Left cardiac atrium (tissue), 4 donors: ENCODE measurements at regions not wholly inside any gene's neighbourhood (a gene's known extent, or its start where the extent isn't known, plus 50 kb on each side); places are given as distances from the start of the nearest gene placed in this dataset.
A peak's percentile ranks its signal among the peaks of the same experiment; 100 is the strongest.

Source experiments
- ATAC-seq, 2 donors: fragments of 200-7000 bp; cut with Tn5 transposase; one replicate each; pipeline ENCODE4 v1.9.1; 2020; ENCODE audit warnings: mild to moderate bottlenecking in 2 of 2, moderate library complexity in 2 of 2
- DNase-seq: peaks from one replicate; pipeline ENCODE4 v3.0.0-alpha.2; 2020
- intact Hi-C, 2 donors: fragments of 100-400 bp; cut with DNase I; formaldehyde crosslinking; loops; one replicate each; pipeline versions ENCODE4 v1.14.1 to v1.15.1; 2022 to 2023
- donor health status: DM: no; HTN: yes; CAD: no.
- donor health status: DM: no; HTN: yes; CAD: no; lungs with severe emphysema.
- donor health status: DM: yes; HTN: yes; CAD: no.
- donor health status: Dilated cardiomyopathy.

DNA sequence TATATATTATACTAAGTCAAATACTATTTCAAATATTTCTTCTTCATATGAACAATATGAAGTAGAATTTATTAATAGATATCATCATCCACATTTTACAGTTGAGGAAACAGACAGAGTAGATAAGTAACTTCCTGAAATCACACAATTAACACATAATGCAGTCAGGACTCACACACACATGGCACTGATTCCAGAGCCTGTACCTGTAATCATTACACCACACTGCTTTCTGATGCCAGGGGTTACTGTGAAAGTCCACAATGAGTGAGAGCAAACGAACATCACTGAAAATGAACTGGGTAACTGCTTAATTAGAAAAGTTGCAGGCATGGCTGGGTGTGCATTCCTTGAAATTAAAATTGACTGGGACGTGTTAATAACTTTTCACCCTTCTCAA lies 169.3 kb upstream of the IFNG-AS1 start:
- DNase-seq = no peak
- no peak for ATAC-seq
- intact Hi-C loops = no loop called here

GRCh38 chr12:67820694-67821093 lies 168.6 kb upstream of the IFNG-AS1 start:
- DNase-seq (no peak), ATAC-seq (no peak)
- intact Hi-C loops = no loop called here

- intact Hi-C loops = no loop called here
- ATAC-seq (no peak), DNase-seq (no peak)
Measured at GRCh38 chr12:67822826-67823225, 166.4 kb upstream of the IFNG-AS1 start.

DNA sequence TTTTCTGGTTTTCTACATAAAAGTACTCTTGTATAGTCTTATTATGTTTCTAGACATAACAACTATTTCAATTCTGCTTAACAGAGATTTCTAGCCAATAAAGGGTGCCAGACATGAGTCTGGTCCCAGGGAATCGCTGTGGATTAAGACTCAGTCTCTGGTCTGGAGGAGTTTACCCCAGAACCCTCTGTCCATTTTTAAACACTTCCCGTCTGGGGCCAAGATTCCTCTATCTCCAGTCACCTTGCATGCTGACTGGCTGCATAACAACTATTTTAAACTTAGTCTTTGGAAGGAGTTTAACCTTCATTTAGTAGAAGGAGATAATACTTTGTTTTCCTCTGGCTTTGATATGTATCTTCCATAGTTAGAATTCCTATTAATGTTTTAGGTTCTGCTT lies 163.1 kb upstream of the IFNG-AS1 start:
- ATAC-seq (no peak), DNase-seq (no peak)
- intact Hi-C loops = no loop called here

DNA sequence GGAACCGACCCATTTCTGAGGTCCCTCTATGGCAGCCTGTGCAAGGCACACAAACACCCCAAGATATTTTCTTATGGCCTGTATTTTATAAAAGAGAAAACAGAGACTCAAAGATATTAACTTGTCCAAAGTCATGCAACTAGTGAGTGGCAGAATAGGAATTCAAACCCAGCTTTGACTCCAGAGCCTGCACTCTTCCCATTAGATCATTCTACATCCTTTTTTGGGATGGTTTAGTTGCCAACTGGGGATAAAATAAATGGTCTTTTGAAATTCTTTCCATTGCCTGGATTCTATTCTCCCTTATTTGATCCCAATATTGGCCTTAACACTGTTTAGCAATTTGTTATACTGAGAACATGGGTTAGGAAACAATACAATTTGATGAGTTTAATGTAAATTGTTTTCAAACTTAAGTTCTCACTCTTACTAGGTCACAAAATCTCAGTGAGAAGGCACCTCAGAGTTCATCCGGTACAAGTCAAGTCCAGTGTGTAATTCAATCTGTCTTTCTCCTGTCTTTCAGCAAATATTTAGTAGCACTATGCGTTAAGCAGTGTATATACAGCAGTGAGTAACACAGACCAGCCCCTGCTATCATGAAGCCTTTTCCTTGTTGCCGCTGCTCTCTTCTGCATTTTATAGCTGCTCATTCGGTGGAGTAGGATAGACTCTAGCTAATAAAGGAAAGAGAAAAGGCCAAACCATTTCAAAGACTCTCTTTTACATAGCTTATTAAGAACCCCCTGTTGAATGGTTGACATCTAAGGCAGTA lies 162.1 kb upstream of the IFNG-AS1 start:
- intact Hi-C loops = no loop called here
- ATAC-seq (peak; percentile 36), DNase-seq (no peak)

DNA sequence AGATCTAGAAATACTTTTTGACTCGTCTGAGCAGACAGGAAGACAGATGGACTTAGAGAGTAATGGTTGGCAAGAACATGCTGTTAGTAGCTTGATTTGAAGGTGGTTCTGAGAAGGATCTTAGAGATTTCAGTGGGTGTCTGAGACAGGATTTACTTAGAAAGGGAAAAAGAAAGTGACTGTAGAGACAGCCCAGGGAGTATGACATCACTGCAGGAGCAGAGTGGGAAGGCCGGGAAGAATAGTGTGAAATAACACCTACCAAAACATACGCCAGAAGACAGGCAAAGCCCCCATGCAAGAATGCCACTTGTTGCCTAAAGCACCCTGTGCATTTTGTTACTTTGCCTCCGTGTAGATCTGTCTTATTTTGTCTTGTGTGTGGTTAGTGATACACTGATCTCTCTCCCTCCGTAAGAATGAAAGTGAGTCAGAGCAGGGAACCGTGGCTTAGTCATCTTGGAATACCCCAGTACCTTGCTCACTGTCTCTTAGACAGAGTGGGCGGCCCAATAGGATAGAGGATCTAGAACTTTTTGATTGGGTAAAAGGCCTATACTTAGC lies 161.3 kb upstream of the IFNG-AS1 start:
- intact Hi-C loops = no loop called here
- peak; percentile 50 for DNase-seq

DNA sequence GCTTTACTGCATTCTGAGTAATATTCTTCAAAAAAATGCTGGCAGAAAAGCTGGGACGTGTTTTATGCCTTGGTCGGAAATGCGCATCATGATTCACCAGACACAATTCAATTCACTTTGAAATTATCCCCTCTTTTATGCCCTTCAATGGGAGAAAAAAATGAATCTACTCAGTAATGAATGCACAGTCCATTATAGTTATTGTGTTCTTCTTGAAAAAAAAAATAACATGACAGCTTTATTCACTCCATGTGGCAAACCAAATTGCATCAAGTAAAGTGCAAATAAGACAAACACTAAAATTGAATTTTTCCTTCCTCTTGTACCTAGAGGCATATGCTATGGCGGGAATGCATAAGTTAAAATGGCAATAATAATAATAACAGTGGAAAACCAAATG lies 159.4 kb upstream of the IFNG-AS1 start:
- intact Hi-C loops = no loop called here
- DNase-seq = no peak
- ATAC-seq = no peak

More for the DNA sequence above, 161.3 kb upstream of the IFNG-AS1 start:
- peak; percentile 88 to 99 for ATAC-seq

- intact Hi-C loops = no loop called here
- DNase-seq (no peak), ATAC-seq (no peak)
Measured at GRCh38 chr12:67832155-67832554, 157.1 kb upstream of the IFNG-AS1 start.

DNA sequence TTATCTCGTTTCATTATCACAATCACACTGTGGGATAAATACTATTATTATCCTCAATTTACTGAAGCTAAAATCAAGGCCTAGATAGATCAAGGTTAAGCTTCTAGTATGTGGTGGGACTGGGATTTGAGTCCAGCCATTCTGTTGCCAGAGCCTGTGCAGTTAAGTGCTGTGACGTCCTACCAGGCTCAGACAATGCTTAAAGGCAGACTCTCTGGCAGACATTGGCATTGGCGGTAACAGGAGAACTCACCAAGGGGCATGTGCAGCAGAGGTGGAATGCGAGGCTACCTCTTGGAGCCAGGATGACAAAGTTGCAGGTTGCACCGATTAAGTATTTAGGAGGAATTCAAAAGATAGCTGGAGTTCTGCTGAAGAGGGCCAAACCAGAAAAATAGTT lies 155.6 kb upstream of the IFNG-AS1 start:
- no peak for ATAC-seq
- intact Hi-C loops = no loop called here
- no peak for DNase-seq

GRCh38 chr12:67837876-67838275 lies 151.4 kb upstream of the IFNG-AS1 start:
- DNase-seq = no peak
- intact Hi-C loops = no loop called here
- no peak for ATAC-seq

DNA sequence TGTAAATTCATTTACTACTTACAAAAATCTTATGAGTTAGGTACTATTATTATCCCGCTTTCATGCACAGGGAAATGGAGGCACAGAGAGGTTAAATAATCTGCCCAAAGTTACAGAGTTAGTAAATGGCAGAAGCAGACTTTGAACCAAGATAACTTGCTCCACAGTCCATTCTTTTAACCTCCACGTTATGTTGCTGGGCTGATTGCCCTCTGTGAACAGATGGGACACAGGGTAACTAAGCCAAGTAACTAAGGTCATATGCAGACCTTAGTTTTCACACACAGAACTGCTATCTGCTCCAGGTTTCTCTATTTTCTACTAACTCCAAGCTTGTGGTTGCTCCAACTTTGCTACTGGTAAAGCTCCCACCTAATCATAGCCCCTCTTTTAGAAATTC lies 147.1 kb upstream of the IFNG-AS1 start:
- ATAC-seq = no peak
- no peak for DNase-seq
- intact Hi-C loops = no loop called here

DNA sequence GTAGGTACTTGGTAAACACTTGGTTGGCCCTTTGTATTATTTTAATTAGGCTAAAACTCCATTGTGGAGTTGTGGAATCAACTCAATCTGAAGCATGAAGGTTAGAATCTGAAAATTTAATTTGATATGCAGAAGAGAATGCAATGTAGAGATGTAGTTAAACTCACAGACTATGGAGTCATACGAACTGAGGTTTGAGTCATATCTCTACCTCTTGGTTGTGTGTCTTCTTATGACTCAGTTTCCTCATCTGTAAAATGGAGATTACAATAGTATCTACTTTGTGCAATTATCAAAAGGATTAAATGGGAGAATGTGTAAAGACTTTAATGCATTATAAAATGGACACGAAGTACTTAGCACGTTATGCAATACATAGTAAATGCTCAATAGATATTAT lies 146.0 kb upstream of the IFNG-AS1 start:
- intact Hi-C loops = no loop called here
- DNase-seq = no peak
- no peak for ATAC-seq

DNA sequence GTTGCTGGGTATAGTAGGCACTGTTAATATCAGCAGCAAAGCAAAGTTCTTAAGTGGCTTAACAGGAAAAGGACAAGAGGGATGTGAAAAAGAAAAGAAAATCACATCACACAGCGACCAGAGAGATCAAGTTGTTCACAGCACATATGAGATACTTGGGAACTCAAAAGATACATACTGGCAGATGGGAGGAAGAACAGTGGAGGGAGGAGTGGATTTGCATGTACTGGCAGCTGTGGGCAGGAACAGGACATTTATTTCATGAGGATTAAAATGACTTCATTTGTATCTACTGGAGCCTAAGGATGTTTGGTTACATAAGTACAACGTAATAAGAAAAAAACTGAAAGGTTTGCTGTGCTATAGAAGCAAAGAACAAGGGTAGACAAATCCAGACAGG lies 136.5 kb upstream of the IFNG-AS1 start:
- DNase-seq = no peak
- ATAC-seq = no peak
- intact Hi-C loops = no loop called here

DNA sequence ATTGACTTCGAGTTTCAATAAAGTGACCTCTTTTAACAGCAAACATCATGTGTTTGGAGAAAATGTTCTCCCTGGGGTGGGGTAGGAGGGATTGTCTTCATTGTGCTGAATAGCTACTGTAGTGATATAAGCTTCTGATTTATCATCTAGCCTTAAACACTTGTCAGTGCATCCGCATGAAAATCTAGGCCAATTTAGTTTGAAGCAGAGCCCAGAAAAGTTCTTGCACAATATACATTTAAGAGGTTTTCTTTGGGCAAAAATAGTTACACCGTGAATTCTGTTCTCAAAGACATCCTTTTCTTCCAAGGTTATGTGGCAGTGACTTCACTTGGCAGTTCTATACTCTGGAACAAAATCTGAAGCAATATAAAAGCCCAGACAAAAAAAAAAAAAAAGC lies 136.0 kb upstream of the IFNG-AS1 start:
- intact Hi-C loops = no loop called here
- ATAC-seq (no peak), DNase-seq (no peak)

- intact Hi-C loops = no loop called here
- DNase-seq = no peak
- ATAC-seq = no peak
Measured at GRCh38 chr12:67854351-67854750, 134.9 kb upstream of the IFNG-AS1 start.

GRCh38 chr12:67855103-67855502 lies 134.1 kb upstream of the IFNG-AS1 start:
- intact Hi-C loops = no loop called here
- ATAC-seq = no peak
- DNase-seq = no peak

DNA sequence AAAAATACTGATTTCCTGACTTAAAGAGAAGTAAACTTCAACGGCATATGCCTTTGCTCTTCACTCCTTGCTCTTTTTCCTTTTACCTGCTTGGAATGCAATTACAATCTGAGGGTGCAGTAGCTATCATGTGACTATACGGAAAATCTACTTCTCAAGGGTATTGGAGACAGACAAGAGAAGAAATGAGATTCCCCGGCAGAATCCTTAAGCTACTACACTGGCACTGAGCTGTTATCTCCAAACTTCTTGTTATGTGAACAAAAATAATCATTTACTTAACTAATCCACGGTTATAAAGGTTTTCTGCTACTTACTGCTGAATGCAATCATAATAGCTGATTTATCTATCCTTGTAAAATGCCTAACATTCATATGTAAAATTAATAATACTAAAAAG lies 118.0 kb upstream of the IFNG-AS1 start:
- ATAC-seq = no peak
- no peak for DNase-seq
- intact Hi-C loops = no loop called here

DNA sequence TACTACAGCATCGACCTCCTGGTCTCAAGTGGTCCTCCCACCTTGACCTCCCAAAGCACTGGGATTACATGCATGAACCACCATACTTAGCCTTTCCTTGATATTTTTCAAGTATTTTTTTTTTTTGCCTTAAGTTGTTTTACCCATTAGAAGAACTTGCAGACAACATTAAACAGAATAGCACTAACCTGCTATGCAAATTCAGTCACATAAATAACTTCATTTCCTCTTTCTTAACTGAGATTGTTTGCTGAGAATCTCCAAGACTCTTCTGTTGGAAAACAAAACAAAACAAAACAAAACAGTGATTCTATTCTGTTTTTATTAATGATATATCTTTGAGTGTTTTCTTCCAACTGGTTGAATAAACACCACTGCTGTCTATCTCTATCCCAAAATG lies 115.9 kb upstream of the IFNG-AS1 start:
- ATAC-seq (no peak), DNase-seq (no peak)
- intact Hi-C loops = no loop called here

GRCh38 chr12:67876305-67876915 lies 112.8 kb upstream of the IFNG-AS1 start:
- no peak for DNase-seq
- intact Hi-C loops = no loop called here
- no peak for ATAC-seq

DNA sequence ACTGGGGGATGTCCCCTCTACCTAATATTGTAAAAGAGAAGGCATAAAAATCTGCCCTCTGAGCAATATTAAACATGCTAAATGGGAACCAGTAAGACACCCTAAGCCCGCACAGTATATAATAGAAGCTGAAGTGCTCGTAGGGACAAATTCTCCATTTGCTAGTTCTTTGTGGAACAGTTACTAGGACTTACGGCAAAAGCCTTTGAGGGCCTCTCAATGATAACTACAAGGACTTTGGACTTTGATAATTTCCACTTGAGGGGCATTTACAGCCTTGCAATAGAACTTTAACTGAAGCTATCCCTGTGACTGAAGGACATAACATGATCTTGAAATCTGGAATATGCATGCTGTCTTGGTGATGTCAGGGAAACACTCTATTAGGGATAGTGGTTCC lies 111.5 kb upstream of the IFNG-AS1 start:
- intact Hi-C loops = no loop called here
- DNase-seq (no peak), ATAC-seq (no peak)

- intact Hi-C loops = no loop called here
- ATAC-seq (peak; percentile 12 to 48), DNase-seq (no peak)
Measured at GRCh38 chr12:67879937-67880336, 109.3 kb upstream of the IFNG-AS1 start.
